OCI-LY1 (cell line): ENCODE measurements at regions not wholly inside any gene's neighbourhood (a gene's known extent, or its start where the extent isn't known, plus 50 kb on each side); places are given as distances from the start of the nearest gene placed in this dataset.

Experiments used
- EZH2 ChIP-seq: fragments of 200-600 bp; sonication (generic), shearing (Covaris generic); IDR thresholded peaks from 2 replicates; pipeline ENCODE4 v1.8.0; 2017; ENCODE audit warnings: borderline replicate concordance, mixed run types, mild to moderate bottlenecking, antibody characterized with exemption, low read length, moderate library complexity, mixed read lengths
- TF ChIP-seq, protein P1 (sequence below): fragments of 200-600 bp; sonication (generic), shearing (Covaris generic); IDR thresholded peaks from 2 replicates; pipeline ENCODE4 v1.5.1; 2017; ENCODE audit warnings: mild to moderate bottlenecking, antibody characterized with exemption, low read length, moderate library complexity, mixed read lengths

DNA sequence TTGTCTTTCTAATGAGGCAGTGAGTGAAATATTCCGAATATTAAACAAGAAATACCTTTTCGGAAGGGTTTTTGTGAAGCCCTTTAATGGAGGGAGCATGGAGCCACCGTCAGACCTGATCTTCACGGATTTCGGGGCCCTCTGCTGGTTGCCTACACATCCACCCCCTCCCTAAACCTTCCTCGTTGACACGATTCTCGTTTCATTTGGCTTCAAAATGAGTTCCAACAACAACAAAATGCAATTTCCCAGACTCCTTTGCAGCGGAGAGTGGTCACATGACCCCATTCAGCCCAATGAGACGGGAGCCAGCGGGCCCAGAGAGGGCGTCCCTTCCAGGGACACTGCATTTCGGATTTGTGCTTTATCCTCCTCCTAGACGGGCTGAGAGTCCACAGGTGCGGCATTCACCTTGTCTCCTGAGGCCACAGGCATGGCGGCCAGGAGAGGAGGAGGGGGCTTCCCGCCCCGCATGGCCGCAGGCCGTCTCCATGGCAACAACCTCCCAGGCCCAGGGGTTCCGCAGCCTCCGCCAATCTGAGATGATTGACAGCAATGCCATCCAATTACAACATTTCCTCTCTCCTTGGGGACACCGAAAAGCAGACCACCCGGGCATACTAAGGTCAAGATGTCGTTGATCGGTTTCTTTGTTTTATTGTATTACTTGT, 259.8 kb downstream of the C16orf95 start:
- TF ChIP-seq, protein P1, sequence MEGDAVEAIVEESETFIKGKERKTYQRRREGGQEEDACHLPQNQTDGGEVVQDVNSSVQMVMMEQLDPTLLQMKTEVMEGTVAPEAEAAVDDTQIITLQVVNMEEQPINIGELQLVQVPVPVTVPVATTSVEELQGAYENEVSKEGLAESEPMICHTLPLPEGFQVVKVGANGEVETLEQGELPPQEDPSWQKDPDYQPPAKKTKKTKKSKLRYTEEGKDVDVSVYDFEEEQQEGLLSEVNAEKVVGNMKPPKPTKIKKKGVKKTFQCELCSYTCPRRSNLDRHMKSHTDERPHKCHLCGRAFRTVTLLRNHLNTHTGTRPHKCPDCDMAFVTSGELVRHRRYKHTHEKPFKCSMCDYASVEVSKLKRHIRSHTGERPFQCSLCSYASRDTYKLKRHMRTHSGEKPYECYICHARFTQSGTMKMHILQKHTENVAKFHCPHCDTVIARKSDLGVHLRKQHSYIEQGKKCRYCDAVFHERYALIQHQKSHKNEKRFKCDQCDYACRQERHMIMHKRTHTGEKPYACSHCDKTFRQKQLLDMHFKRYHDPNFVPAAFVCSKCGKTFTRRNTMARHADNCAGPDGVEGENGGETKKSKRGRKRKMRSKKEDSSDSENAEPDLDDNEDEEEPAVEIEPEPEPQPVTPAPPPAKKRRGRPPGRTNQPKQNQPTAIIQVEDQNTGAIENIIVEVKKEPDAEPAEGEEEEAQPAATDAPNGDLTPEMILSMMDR = peak; percentile 24; the same call in 1 of the 2 replicates
- TF ChIP-seq EZH2 = no peak
